Liver (tissue), 8 donors: ENCODE measurements at regions not wholly inside any gene's neighbourhood (a gene's known extent, or its start where the extent isn't known, plus 50 kb on each side); places are given as distances from the start of the nearest gene placed in this dataset.
A peak's percentile ranks its signal among the peaks of the same experiment; 100 is the strongest.

Experiments
- DNase-seq: peaks from one replicate; pipeline ENCODE4 v3.0.0-alpha.2; 2017; ENCODE audit warnings: low spot score
- H3K27ac ChIP-seq, 2 donors: one replicate each; pipeline ENCODE4 v1.7.0; 2013; ENCODE audit warnings: inconsistent platforms in 2 of 2, low read length in 2 of 2, control low read depth in 1 of 2, low read depth in 1 of 2, mild to moderate bottlenecking in 1 of 2
- H3K27me3 ChIP-seq, 4 donors: one replicate each; pipeline versions ENCODE4 v1.6.1 to v1.7.0; 2013; ENCODE audit warnings: low read length in 3 of 4, inconsistent platforms in 1 of 4, mild to moderate bottlenecking in 1 of 4, moderate library complexity in 1 of 4; ENCODE audit not compliant: control insufficient read depth in 4 of 4, insufficient read depth in 4 of 4
- H3K36me3 ChIP-seq, 4 donors: one replicate each; pipeline versions ENCODE4 v1.6.1 to v1.7.0; 2013; ENCODE audit warnings: low read length in 3 of 4, mild to moderate bottlenecking in 3 of 4, low read depth in 1 of 4, moderate library complexity in 1 of 4; ENCODE audit not compliant: control insufficient read depth in 4 of 4, insufficient read depth in 3 of 4
- H3K4me1 ChIP-seq, 4 donors: one replicate each; pipeline versions ENCODE4 v1.6.1 to v1.7.0; 2013; ENCODE audit warnings: low read length in 3 of 4, mild to moderate bottlenecking in 3 of 4, moderate library complexity in 1 of 4; ENCODE audit not compliant: control insufficient read depth in 4 of 4, insufficient read depth in 4 of 4
- H3K4me3 ChIP-seq, 3 donors: one replicate each; pipeline versions ENCODE4 v1.6.1 to v1.7.0; 2013; ENCODE audit warnings: low read length in 3 of 3, control low read depth in 1 of 3, low read depth in 1 of 3, mild to moderate bottlenecking in 1 of 3
- H3K9ac ChIP-seq, 2 donors: one replicate each; pipeline ENCODE4 v1.7.0; 2013; ENCODE audit warnings: low read length in 2 of 2, mild to moderate bottlenecking in 2 of 2, moderate library complexity in 2 of 2, control low read depth in 1 of 2, low read depth in 1 of 2
- H3K9me3 ChIP-seq, 4 donors: one replicate each; pipeline versions ENCODE4 v1.6.1 to v1.7.0; 2013; ENCODE audit warnings: low read length in 3 of 4; ENCODE audit not compliant: control insufficient read depth in 4 of 4
- EGR1 ChIP-seq, 2 donors: IDR thresholded peaks; 2 replicates each; pipeline ENCODE4 v1.6.1; 2016 to 2018; ENCODE audit warnings: antibody characterized with exemption in 2 of 2, low read depth in 2 of 2
- FOXA1 ChIP-seq: IDR thresholded peaks from 2 replicates; pipeline ENCODE4 v1.6.1; 2016; ENCODE audit warnings: antibody characterized with exemption
- FOXA2 ChIP-seq: IDR thresholded peaks from 2 replicates; pipeline ENCODE4 v1.6.1; 2016; ENCODE audit warnings: antibody characterized with exemption
- GABPA ChIP-seq, 2 donors: IDR thresholded peaks in 1 of 2; conservative IDR thresholded peaks in 1 of 2; 2 replicates each; pipeline ENCODE4 v1.6.1; 2016; ENCODE audit warnings: antibody characterized with exemption in 2 of 2, mild to moderate bottlenecking in 1 of 2, moderate library complexity in 1 of 2
- HNF4A ChIP-seq, 2 donors: conservative IDR thresholded peaks; 2 replicates each; pipeline ENCODE4 v1.6.1; 2016; ENCODE audit warnings: antibody characterized with exemption in 2 of 2, mild to moderate bottlenecking in 2 of 2
- HNF4G ChIP-seq: IDR thresholded peaks from 2 replicates; pipeline ENCODE4 v1.6.1; 2016; ENCODE audit warnings: antibody characterized with exemption
- JUND ChIP-seq, 2 donors: IDR thresholded peaks; 2 replicates each; pipeline ENCODE4 v1.6.1; 2016; ENCODE audit warnings: antibody characterized with exemption in 2 of 2
- NR2F2 ChIP-seq: IDR thresholded peaks from 2 replicates; pipeline ENCODE4 v1.6.1; 2016; ENCODE audit warnings: antibody characterized with exemption
- RAD21 ChIP-seq, 2 donors: IDR thresholded peaks; 2 replicates each; pipeline ENCODE4 v1.6.1; 2016; ENCODE audit warnings: antibody characterized with exemption in 2 of 2, mild to moderate bottlenecking in 2 of 2
- RXRA ChIP-seq, 2 donors: IDR thresholded peaks; 2 replicates each; pipeline ENCODE4 v1.6.1; 2017 to 2018; ENCODE audit warnings: antibody characterized with exemption in 2 of 2, mild to moderate bottlenecking in 1 of 2
- SP1 ChIP-seq: IDR thresholded peaks from 2 replicates; pipeline ENCODE4 v1.6.1; 2018; ENCODE audit warnings: antibody characterized with exemption, mild to moderate bottlenecking
- TAF1 ChIP-seq: conservative IDR thresholded peaks from 2 replicates; pipeline ENCODE4 v1.6.1; 2016; ENCODE audit warnings: antibody characterized with exemption, mild to moderate bottlenecking
- YY1 ChIP-seq: IDR thresholded peaks from 2 replicates; pipeline ENCODE4 v1.6.1; 2016; ENCODE audit warnings: antibody characterized with exemption, mild to moderate bottlenecking
- WGBS: extraction: QIAGEN DNeasy Blood & Tissue Kit; methylation state at CpG from one replicate; pipeline ENCODE4 v1.1.7; 2013; 5-methylcytosine and 5-hydroxymethylcytosine counted together
- TF ChIP-seq, protein P1 (sequence below): IDR thresholded peaks from 2 replicates; pipeline ENCODE4 v1.6.1; 2016; ENCODE audit warnings: antibody characterized with exemption
- TF ChIP-seq, protein P2 (sequence below): fragments of 150-350 bp; IDR thresholded peaks from 2 replicates; pipeline ENCODE4 v1.5.1; 2017; ENCODE audit warnings: improper control_type of control experiment, low read depth, low read length; ENCODE audit not compliant: missing input control
- TF ChIP-seq, protein P3 (sequence below): IDR thresholded peaks from 2 replicates; pipeline ENCODE4 v1.6.1; 2016; ENCODE audit warnings: antibody characterized with exemption, mild to moderate bottlenecking
- TF ChIP-seq, protein P4 (sequence below): IDR thresholded peaks from 2 replicates; pipeline ENCODE4 v1.6.1; 2016; ENCODE audit warnings: antibody characterized with exemption
- TF ChIP-seq, protein P5 (sequence below): IDR thresholded peaks from 2 replicates; pipeline ENCODE4 v1.6.1; 2016; ENCODE audit warnings: antibody characterized with exemption
- donor health status: healthy.
- donor health status: healthy.
- donor health status: healthy.
- donor health status: healthy.
- donor health status: healthy.

DNA sequence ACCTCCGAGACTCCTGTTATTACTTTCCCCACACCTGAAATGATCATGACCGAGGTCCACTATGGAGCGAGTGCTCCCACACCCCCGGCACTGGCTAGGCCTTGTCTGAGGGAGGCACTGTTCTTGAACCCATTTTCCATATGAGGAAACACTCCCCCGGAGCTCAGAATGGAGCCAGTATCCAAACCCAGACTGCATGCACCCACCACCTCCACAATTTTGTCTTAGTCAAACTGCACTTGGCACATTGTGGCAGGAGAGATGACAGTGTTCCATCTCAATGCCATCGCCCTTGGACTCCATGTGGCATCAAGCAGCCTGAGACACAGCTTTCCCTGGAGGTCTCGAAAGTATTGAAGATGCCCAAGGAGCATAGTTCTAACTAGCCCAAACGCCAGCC, 154.1 kb downstream of the NUP210 start:
- H3K9ac ChIP-seq, result no peak overlapping the region
- no peak overlapping the region for H3K4me3 ChIP-seq
- WGBS, result 94% methylated on average over 8 of the region's 8 CpGs

DNA sequence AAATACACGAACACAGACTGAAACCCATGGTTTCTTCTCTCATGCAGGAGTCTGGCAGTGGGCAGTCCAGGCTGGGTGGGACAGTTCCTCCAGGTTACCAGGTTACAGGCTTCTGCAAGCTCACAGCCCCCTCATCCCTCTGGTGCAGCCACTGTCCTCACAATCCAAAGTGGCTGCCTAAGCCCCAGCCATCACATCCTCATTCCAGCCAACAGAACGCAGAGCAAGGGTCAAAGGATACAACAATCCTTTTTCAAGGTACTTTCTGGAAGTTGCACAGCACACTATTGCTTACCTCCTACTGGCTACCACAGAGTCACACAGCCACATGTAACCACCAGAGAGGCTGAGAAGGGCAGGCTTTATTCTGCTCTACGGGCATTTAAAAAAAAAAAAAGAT, 154.6 kb downstream of the NUP210 start:
- no peak for DNase-seq
- no peak for TF ChIP-seq RXRA (IDR thresholded peaks at IDR 0.05)
- H3K36me3 ChIP-seq, result no peaks in the 10 kb centered on the region
- H3K27ac ChIP-seq, result no peak overlapping the region
- peaks cover 26 to 45% (median 35%) of the 10 kb centered on the region in 4 donors for H3K4me1 ChIP-seq
- H3K9me3 ChIP-seq, result no peaks in the 10 kb centered on the region
- no peak overlapping the region for H3K4me3 ChIP-seq
- no peaks in the 10 kb centered on the region for H3K27me3 ChIP-seq
- WGBS, result 80% methylated on average over 3 of the region's 3 CpGs
- H3K9ac ChIP-seq, result no peak overlapping the region

More for the DNA sequence above, 154.1 kb downstream of the NUP210 start:
- no peak for TF ChIP-seq RXRA (IDR thresholded peaks at IDR 0.05)
- TF ChIP-seq, protein P1, sequence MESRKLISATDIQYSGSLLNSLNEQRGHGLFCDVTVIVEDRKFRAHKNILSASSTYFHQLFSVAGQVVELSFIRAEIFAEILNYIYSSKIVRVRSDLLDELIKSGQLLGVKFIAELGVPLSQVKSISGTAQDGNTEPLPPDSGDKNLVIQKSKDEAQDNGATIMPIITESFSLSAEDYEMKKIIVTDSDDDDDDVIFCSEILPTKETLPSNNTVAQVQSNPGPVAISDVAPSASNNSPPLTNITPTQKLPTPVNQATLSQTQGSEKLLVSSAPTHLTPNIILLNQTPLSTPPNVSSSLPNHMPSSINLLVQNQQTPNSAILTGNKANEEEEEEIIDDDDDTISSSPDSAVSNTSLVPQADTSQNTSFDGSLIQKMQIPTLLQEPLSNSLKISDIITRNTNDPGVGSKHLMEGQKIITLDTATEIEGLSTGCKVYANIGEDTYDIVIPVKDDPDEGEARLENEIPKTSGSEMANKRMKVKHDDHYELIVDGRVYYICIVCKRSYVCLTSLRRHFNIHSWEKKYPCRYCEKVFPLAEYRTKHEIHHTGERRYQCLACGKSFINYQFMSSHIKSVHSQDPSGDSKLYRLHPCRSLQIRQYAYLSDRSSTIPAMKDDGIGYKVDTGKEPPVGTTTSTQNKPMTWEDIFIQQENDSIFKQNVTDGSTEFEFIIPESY, result no peak
- no peak for TF ChIP-seq JUND (IDR thresholded peaks at IDR 0.05)
- Histone ChIP-seq H3K27me3 (no peaks in the 10 kb centered on the region), H3K27ac (no peak overlapping the region), H3K36me3 (no peaks in the 10 kb centered on the region), H3K4me1 (peaks cover 21 to 40% (median 30%) of the 10 kb centered on the region in 4 donors), H3K9me3 (no peaks in the 10 kb centered on the region)
- no peak for DNase-seq

DNA sequence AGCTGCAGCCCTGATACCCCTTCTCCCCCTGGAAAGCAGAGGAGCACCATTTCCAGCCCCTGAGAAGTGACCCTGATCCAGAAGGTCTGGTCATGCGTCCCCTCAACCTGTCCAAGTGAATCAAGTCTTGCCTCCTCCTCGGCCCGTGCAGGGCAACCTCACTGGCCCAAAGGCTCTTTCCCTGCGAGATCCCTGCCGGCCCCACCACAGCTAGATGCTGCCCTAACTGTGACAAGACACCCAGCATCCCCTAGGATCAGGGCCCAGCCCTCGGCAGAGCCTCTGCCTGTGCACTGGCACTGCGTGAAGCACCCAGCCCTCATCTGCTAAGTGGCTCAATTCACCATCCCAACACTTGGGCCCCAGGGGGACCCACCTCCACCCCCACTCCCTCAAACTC, 155.1 kb downstream of the NUP210 start:
- Histone ChIP-seq H3K4me1 (peaks cover 28 to 50% (median 40%) of the 10 kb centered on the region in 4 donors), H3K4me3 (no peak overlapping the region), H3K36me3 (no peaks in the 10 kb centered on the region), H3K27ac (peak overlapping the region in 1 of 2 donors; percentile 81), H3K9ac (no peak overlapping the region), H3K27me3 (no peaks in the 10 kb centered on the region), H3K9me3 (no peaks in the 10 kb centered on the region)
- no peak for DNase-seq
- TF ChIP-seq HNF4A (conservative IDR thresholded peaks at IDR 0.05) (no peak), YY1 (no peak), FOXA1 (no peak), RXRA (IDR thresholded peaks at IDR 0.05) (no peak), TAF1 (no peak), GABPA (IDR thresholded peaks at IDR 0.05 in 1 of 2, conservative IDR thresholded peaks at IDR 0.05 in 1 of 2) (no peak), JUND (IDR thresholded peaks at IDR 0.05) (no peak), FOXA2 (no peak), EGR1 (IDR thresholded peaks at IDR 0.05; ENCODE audit: low read depth in 2 of 2) (no peak), SP1 (no peak), NR2F2 (no peak), RAD21 (IDR thresholded peaks at IDR 0.05) (no peak), HNF4G (no peak)
- TF ChIP-seq, protein P2, sequence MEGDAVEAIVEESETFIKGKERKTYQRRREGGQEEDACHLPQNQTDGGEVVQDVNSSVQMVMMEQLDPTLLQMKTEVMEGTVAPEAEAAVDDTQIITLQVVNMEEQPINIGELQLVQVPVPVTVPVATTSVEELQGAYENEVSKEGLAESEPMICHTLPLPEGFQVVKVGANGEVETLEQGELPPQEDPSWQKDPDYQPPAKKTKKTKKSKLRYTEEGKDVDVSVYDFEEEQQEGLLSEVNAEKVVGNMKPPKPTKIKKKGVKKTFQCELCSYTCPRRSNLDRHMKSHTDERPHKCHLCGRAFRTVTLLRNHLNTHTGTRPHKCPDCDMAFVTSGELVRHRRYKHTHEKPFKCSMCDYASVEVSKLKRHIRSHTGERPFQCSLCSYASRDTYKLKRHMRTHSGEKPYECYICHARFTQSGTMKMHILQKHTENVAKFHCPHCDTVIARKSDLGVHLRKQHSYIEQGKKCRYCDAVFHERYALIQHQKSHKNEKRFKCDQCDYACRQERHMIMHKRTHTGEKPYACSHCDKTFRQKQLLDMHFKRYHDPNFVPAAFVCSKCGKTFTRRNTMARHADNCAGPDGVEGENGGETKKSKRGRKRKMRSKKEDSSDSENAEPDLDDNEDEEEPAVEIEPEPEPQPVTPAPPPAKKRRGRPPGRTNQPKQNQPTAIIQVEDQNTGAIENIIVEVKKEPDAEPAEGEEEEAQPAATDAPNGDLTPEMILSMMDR, result no peak
- TF ChIP-seq, protein P1, result no peak
- TF ChIP-seq, protein P3, sequence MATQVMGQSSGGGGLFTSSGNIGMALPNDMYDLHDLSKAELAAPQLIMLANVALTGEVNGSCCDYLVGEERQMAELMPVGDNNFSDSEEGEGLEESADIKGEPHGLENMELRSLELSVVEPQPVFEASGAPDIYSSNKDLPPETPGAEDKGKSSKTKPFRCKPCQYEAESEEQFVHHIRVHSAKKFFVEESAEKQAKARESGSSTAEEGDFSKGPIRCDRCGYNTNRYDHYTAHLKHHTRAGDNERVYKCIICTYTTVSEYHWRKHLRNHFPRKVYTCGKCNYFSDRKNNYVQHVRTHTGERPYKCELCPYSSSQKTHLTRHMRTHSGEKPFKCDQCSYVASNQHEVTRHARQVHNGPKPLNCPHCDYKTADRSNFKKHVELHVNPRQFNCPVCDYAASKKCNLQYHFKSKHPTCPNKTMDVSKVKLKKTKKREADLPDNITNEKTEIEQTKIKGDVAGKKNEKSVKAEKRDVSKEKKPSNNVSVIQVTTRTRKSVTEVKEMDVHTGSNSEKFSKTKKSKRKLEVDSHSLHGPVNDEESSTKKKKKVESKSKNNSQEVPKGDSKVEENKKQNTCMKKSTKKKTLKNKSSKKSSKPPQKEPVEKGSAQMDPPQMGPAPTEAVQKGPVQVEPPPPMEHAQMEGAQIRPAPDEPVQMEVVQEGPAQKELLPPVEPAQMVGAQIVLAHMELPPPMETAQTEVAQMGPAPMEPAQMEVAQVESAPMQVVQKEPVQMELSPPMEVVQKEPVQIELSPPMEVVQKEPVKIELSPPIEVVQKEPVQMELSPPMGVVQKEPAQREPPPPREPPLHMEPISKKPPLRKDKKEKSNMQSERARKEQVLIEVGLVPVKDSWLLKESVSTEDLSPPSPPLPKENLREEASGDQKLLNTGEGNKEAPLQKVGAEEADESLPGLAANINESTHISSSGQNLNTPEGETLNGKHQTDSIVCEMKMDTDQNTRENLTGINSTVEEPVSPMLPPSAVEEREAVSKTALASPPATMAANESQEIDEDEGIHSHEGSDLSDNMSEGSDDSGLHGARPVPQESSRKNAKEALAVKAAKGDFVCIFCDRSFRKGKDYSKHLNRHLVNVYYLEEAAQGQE, result no peak
- TF ChIP-seq, protein P4, sequence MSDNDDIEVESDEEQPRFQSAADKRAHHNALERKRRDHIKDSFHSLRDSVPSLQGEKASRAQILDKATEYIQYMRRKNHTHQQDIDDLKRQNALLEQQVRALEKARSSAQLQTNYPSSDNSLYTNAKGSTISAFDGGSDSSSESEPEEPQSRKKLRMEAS, result no peak
- TF ChIP-seq, protein P5, sequence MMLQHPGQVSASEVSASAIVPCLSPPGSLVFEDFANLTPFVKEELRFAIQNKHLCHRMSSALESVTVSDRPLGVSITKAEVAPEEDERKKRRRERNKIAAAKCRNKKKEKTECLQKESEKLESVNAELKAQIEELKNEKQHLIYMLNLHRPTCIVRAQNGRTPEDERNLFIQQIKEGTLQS, result no peak
- 96% methylated on average over 7 of the region's 7 CpGs for WGBS
